GM12878 (cell line): ENCODE measurements at regions not wholly inside any gene's neighbourhood (a gene's known extent, or its start where the extent isn't known, plus 50 kb on each side); places are given as distances from the start of the nearest gene placed in this dataset.

Experiments
- ATAC-seq: fragments of 200-7000 bp; cut with Tn5 transposase; 3 replicates; pipeline ENCODE4 v1.9.1; 2020; ENCODE audit warnings: mild to moderate bottlenecking, moderate library complexity
- BruUV-seq: library from RNA; stranded (reverse); fragments of 400-500 nt; replicated peaks from 2 replicates; lab custom pipeline; 2021; lab: Mats Ljungman, UMichigan
- CTCF ChIA-PET: fragments of 300-600 bp; sonication (Branson Sonifier 250); formaldehyde crosslinking; extraction: SDS; loops from one replicate; lab custom pipeline; 2021; ENCODE audit warnings: inconsistent platforms; lab: Yijun Ruan, JAX
- POLR2A ChIA-PET: fragments of 350-600 bp; formaldehyde crosslinking; extraction: SDS; loops from one replicate; lab custom pipeline; 2021; ENCODE audit warnings: inconsistent platforms; lab: Charles Lee
- RAD21 ChIA-PET: fragments of 300-600 bp; sonication (Branson Sonifier 250); formaldehyde crosslinking; loops from one replicate; lab custom pipeline; 2023; ENCODE audit warnings: antibody characterized with exemption; ENCODE audit not compliant: unreplicated experiment; lab: Charles Lee
- SMC1A ChIA-PET: fragments of 300-600 bp; sonication (Branson Sonifier 250); formaldehyde crosslinking; loops from one replicate; lab custom pipeline; 2023; ENCODE audit not compliant: unreplicated experiment, uncharacterized antibody; lab: Charles Lee
- DNase-seq: peaks from one replicate; pipeline ENCODE4 v3.0.0-alpha.2; 2011; ENCODE audit warnings: low read depth, low spot score
- FAIRE-seq: peaks from 3 replicates; lab custom pipeline; 2011; peaks lifted over from hg19 to GRCh38; lab: Jason Lieb, UNC
- H2AFZ ChIP-seq: 2 replicates; pipeline ENCODE4 v1.6.0; 2011; ENCODE audit warnings: low read depth, low read length, control low read depth; ENCODE audit not compliant: control insufficient read depth
- H3K27ac ChIP-seq: 2 replicates; pipeline ENCODE4 v1.5.1; 2011; ENCODE audit warnings: control low read depth; ENCODE audit not compliant: control insufficient read depth, insufficient read depth
- H3K27me3 ChIP-seq, 2 experiments: replicated peaks in 1 of 2; 2 replicates each; pipeline versions ENCODE4 v1.6.0 to v1.6.1; 2011; ENCODE audit warnings: low read length in 1 of 2; ENCODE audit not compliant: control insufficient read depth in 2 of 2, insufficient read depth in 2 of 2
- H3K36me3 ChIP-seq, 2 experiments: 2 replicates each; pipeline ENCODE4 v1.5.1; 2011; ENCODE audit warnings: low read length in 1 of 2; ENCODE audit not compliant: control insufficient read depth in 2 of 2, insufficient read depth in 2 of 2
- H3K4me1 ChIP-seq: 2 replicates; pipeline ENCODE4 v1.6.1; 2011; ENCODE audit warnings: mild to moderate bottlenecking, low read length, moderate library complexity, mixed read lengths; ENCODE audit not compliant: control insufficient read depth, insufficient read depth
- H3K4me2 ChIP-seq: 2 replicates; pipeline ENCODE4 v1.6.0; 2011; ENCODE audit warnings: control low read depth; ENCODE audit not compliant: control insufficient read depth, insufficient read depth
- H3K4me3 ChIP-seq: fragments of 200-600 bp; sonication (generic); 2 replicates; pipeline ENCODE4 v1.5.1; 2016
- H3K79me2 ChIP-seq: 2 replicates; pipeline ENCODE4 v1.6.0; 2011; ENCODE audit warnings: low read length; ENCODE audit not compliant: control insufficient read depth, insufficient read depth
- H3K9ac ChIP-seq: 2 replicates; pipeline ENCODE4 v1.8.0; 2011; ENCODE audit warnings: low read length, control low read depth, mixed read lengths; ENCODE audit not compliant: control insufficient read depth, insufficient read depth
- H3K9me3 ChIP-seq: replicated peaks from 3 replicates; pipeline ENCODE4 v1.5.1; 2011; ENCODE audit warnings: mild to moderate bottlenecking, low read length; ENCODE audit not compliant: control insufficient read depth, insufficient read depth
- H4K20me1 ChIP-seq: 2 replicates; pipeline ENCODE4 v1.6.0; 2011; ENCODE audit not compliant: control insufficient read depth, insufficient read depth
- ATF7 ChIP-seq: fragments of 450-650 bp; IDR thresholded peaks from 2 replicates; pipeline ENCODE4 v1.6.1; 2016; ENCODE audit warnings: low read depth, mild to moderate bottlenecking
- BHLHE40 ChIP-seq, 2 experiments: fragments of 450-650 bp in 1 of 2; IDR thresholded peaks; 2 replicates each; pipeline ENCODE4 v1.6.1; 2011 to 2017; ENCODE audit warnings: low read depth in 2 of 2, borderline replicate concordance in 1 of 2, improper control_type of control experiment in 1 of 2, low read length in 1 of 2, mild to moderate bottlenecking in 1 of 2
- CBX5 ChIP-seq: sonication (generic); IDR thresholded peaks from 2 replicates; pipeline ENCODE4 v1.6.1; 2016; ENCODE audit warnings: low read depth, moderate library complexity, mild to moderate bottlenecking, inconsistent platforms
- CREM ChIP-seq: IDR thresholded peaks from 2 replicates; pipeline ENCODE4 v1.6.1; 2014; ENCODE audit warnings: antibody characterized with exemption, low read depth
- EP300 ChIP-seq, 2 experiments: fragments of 150-350 bp in 1 of 2; IDR thresholded peaks; 2 replicates each; pipeline ENCODE4 v1.6.1; 2011 to 2012; ENCODE audit warnings: low read depth in 2 of 2, low read length in 2 of 2, borderline replicate concordance in 1 of 2, improper control_type of control experiment in 1 of 2, inconsistent platforms in 1 of 2; ENCODE audit not compliant: control insufficient read depth in 1 of 2
- EZH2 ChIP-seq: IDR thresholded peaks from 2 replicates; pipeline ENCODE4 v1.6.1; 2012; ENCODE audit warnings: low read depth, mild to moderate bottlenecking, control low read depth, inconsistent platforms, low read length, borderline replicate concordance; ENCODE audit not compliant: control insufficient read depth
- FOXK2 ChIP-seq: fragments of 450-650 bp; IDR thresholded peaks from 2 replicates; pipeline ENCODE4 v1.6.1; 2017; ENCODE audit warnings: mild to moderate bottlenecking, moderate library complexity
- GATAD2B ChIP-seq: fragments of 450-650 bp; conservative IDR thresholded peaks from 2 replicates; pipeline ENCODE4 v1.6.1; 2017; ENCODE audit warnings: low read depth, mild to moderate bottlenecking, moderate library complexity
- HDGF ChIP-seq: fragments of 450-650 bp; IDR thresholded peaks from 2 replicates; pipeline ENCODE4 v1.6.1; 2016; ENCODE audit warnings: antibody characterized with exemption
- KAT2A ChIP-seq: conservative IDR thresholded peaks from 2 replicates; pipeline ENCODE4 v1.6.1; 2011; ENCODE audit warnings: low read depth, low read length; ENCODE audit not compliant: control insufficient read depth
- MYB ChIP-seq: fragments of 150-350 bp; IDR thresholded peaks from 2 replicates; pipeline ENCODE4 v1.6.1; 2014; ENCODE audit warnings: mild to moderate bottlenecking, low read depth, low read length, borderline replicate concordance
- NBN ChIP-seq: fragments of 450-650 bp; IDR thresholded peaks from 2 replicates; pipeline ENCODE4 v1.6.1; 2016
- NR2F1 ChIP-seq: fragments of 450-650 bp; conservative IDR thresholded peaks from 2 replicates; pipeline ENCODE4 v1.6.1; 2017; ENCODE audit warnings: mild to moderate bottlenecking
- NRF1 ChIP-seq: conservative IDR thresholded peaks from 2 replicates; pipeline ENCODE4 v1.6.1; 2011; ENCODE audit warnings: mild to moderate bottlenecking, low read depth, low read length, improper control_type of control experiment
- RCOR1 ChIP-seq: conservative IDR thresholded peaks from 2 replicates; pipeline ENCODE4 v1.6.1; 2012; ENCODE audit warnings: low read depth, low read length, improper control_type of control experiment
- ZNF384 ChIP-seq: IDR thresholded peaks from 2 replicates; pipeline ENCODE4 v1.6.1; 2012; ENCODE audit warnings: low read depth, mild to moderate bottlenecking, low read length, improper control_type of control experiment, borderline replicate concordance
- WGBS: methylation state at CpG from one replicate; pipeline ENCODE4 v1.1.6; 2016; ENCODE audit warnings: low lambda C conversion rate; ENCODE audit not compliant: insufficient replicate concordance, insufficient coverage; ENCODE audit errors: missing lambda C conversion rate; 5-methylcytosine and 5-hydroxymethylcytosine counted together
- in situ Hi-C: fragments of 300-500 bp; cut with MboI; formaldehyde crosslinking; loops from 9 replicates; pipeline ENCODE4 v1.14.3; 2018; ENCODE audit warnings: mixed read lengths
- intact Hi-C: fragments of 100-400 bp; cut with micrococcal nuclease; formaldehyde crosslinking; loops from one replicate; pipeline ENCODE4 v1.14.2; 2022; ENCODE audit not compliant: unreplicated experiment
- TF ChIP-seq, protein P1 (sequence below): IDR thresholded peaks from 2 replicates; pipeline ENCODE4 v1.6.1; 2011; ENCODE audit warnings: borderline replicate concordance, low read depth, mild to moderate bottlenecking, moderate library complexity, low read length; ENCODE audit not compliant: insufficient read depth, poor library complexity, severe bottlenecking
- TF ChIP-seq, protein P2 (sequence below): IDR thresholded peaks from 2 replicates; pipeline ENCODE4 v1.6.1; 2012; ENCODE audit warnings: low read depth, low read length, improper control_type of control experiment
- TF ChIP-seq, protein P3 (sequence below): fragments of 450-650 bp; IDR thresholded peaks from 2 replicates; pipeline ENCODE4 v1.6.1; 2017; ENCODE audit warnings: low read depth, mild to moderate bottlenecking, moderate library complexity
- TF ChIP-seq, protein P4 (sequence below): IDR thresholded peaks from 2 replicates; pipeline ENCODE4 v1.6.1; 2011; ENCODE audit warnings: mild to moderate bottlenecking, low read depth, low read length, moderate library complexity; ENCODE audit not compliant: insufficient replicate concordance

DNA sequence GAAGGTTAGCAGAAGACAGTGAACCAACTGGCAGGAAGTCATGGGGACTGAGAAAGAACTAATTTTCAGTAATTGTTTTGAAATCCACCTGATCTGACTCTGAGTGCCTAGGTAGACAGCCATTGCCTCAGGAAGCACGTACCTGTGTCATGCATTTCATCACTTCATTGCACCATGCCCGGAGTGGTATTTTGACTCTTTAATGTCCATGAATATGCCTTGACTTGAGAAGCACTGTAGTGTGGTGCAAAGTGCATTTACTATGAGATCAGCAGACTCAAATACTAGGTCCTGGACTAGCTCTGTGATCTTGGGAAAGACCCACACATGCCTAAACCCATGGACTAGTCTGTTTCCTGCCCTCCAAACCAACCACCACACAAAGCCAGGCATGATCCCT lies 370.9 kb upstream of the MARCKS start:
- POLR2A ChIA-PET, result no interaction called here

More for the DNA sequence above, 370.9 kb upstream of the MARCKS start:
- Histone ChIP-seq H2AFZ (no peak overlapping the region), H3K9ac (no peak overlapping the region), H3K36me3 (no peaks in the 10 kb centered on the region), H3K4me2 (no peak overlapping the region), H4K20me1 (no peaks in the 10 kb centered on the region), H3K27me3 (no peaks in the 10 kb centered on the region), H3K4me1 (no peaks in the 10 kb centered on the region), H3K4me3 (no peak overlapping the region), H3K9me3 (no peaks in the 10 kb centered on the region), H3K79me2 (no peaks in the 10 kb centered on the region), H3K27ac (no peak overlapping the region)
- 46% methylated on average over 2 of the region's 2 CpGs for WGBS
- SMC1A ChIA-PET, result no interaction called here
- no peak for FAIRE-seq
- intact Hi-C loops (no loop called here), in situ Hi-C loops (no loop called here)
- BruUV-seq, result no TSS peak
- DNase-seq, result no peak
- RAD21 ChIA-PET, result no interaction called here
- CTCF ChIA-PET, result no interaction called here
- TF ChIP-seq ZNF384 (no peak), CREM (no peak), BHLHE40 (IDR thresholded peaks at IDR 0.05; ENCODE audit: borderline replicate concordance in 1 of 2, low read depth in 2 of 2, low read length in 1 of 2) (no peak), HDGF (no peak), FOXK2 (no peak), EZH2 (no peak), EP300 (IDR thresholded peaks at IDR 0.05; ENCODE audit: borderline replicate concordance in 1 of 2, control insufficient read depth in 1 of 2, low read depth in 2 of 2, low read length in 2 of 2) (no peak), GATAD2B (no peak), RCOR1 (no peak), NRF1 (no peak), ATF7 (no peak), MYB (no peak), NBN (no peak), NR2F1 (no peak), KAT2A (no peak), CBX5 (no peak)
- TF ChIP-seq, protein P1, sequence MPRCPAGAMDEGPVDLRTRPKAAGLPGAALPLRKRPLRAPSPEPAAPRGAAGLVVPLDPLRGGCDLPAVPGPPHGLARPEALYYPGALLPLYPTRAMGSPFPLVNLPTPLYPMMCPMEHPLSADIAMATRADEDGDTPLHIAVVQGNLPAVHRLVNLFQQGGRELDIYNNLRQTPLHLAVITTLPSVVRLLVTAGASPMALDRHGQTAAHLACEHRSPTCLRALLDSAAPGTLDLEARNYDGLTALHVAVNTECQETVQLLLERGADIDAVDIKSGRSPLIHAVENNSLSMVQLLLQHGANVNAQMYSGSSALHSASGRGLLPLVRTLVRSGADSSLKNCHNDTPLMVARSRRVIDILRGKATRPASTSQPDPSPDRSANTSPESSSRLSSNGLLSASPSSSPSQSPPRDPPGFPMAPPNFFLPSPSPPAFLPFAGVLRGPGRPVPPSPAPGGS, result no peak
- TF ChIP-seq, protein P2, sequence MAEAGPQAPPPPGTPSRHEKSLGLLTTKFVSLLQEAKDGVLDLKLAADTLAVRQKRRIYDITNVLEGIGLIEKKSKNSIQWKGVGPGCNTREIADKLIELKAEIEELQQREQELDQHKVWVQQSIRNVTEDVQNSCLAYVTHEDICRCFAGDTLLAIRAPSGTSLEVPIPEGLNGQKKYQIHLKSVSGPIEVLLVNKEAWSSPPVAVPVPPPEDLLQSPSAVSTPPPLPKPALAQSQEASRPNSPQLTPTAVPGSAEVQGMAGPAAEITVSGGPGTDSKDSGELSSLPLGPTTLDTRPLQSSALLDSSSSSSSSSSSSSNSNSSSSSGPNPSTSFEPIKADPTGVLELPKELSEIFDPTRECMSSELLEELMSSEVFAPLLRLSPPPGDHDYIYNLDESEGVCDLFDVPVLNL, result no peak
- TF ChIP-seq, protein P3, sequence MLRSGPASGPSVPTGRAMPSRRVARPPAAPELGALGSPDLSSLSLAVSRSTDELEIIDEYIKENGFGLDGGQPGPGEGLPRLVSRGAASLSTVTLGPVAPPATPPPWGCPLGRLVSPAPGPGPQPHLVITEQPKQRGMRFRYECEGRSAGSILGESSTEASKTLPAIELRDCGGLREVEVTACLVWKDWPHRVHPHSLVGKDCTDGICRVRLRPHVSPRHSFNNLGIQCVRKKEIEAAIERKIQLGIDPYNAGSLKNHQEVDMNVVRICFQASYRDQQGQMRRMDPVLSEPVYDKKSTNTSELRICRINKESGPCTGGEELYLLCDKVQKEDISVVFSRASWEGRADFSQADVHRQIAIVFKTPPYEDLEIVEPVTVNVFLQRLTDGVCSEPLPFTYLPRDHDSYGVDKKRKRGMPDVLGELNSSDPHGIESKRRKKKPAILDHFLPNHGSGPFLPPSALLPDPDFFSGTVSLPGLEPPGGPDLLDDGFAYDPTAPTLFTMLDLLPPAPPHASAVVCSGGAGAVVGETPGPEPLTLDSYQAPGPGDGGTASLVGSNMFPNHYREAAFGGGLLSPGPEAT, result no peak
- TF ChIP-seq, protein P4, sequence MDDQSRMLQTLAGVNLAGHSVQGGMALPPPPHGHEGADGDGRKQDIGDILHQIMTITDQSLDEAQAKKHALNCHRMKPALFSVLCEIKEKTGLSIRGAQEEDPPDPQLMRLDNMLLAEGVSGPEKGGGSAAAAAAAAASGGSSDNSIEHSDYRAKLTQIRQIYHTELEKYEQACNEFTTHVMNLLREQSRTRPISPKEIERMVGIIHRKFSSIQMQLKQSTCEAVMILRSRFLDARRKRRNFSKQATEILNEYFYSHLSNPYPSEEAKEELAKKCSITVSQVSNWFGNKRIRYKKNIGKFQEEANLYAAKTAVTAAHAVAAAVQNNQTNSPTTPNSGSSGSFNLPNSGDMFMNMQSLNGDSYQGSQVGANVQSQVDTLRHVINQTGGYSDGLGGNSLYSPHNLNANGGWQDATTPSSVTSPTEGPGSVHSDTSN, result no peak
- ATAC-seq, result no peak
